Peyer's patch (tissue), 4 donors: ENCODE measurements at regions not wholly inside any gene's neighbourhood (a gene's known extent, or its start where the extent isn't known, plus 50 kb on each side); places are given as distances from the start of the nearest gene placed in this dataset.

Experiments used
- DNase-seq, 3 donors: peaks; one replicate each; pipeline ENCODE4 v3.0.0-alpha.2; 2017 to 2019
- H3K27ac ChIP-seq, 4 donors: fragments of 200-600 bp; sonication (generic); one replicate each; pipeline ENCODE4 v1.5.1; 2016 to 2019
- H3K27me3 ChIP-seq, 2 donors: fragments of 200-600 bp; sonication (generic); one replicate each; pipeline ENCODE4 v1.5.1; 2019
- H3K36me3 ChIP-seq, 3 donors: fragments of 200-600 bp; sonication (generic); one replicate each; pipeline ENCODE4 v1.5.1; 2016 to 2019
- H3K4me1 ChIP-seq, 4 donors: fragments of 200-600 bp; sonication (generic); one replicate each; pipeline ENCODE4 v1.5.1; 2016 to 2019
- H3K4me3 ChIP-seq, 4 donors: fragments of 200-600 bp; sonication (generic); 1 replicate in 3 of 4; 2 replicates in 1 of 4; pipeline ENCODE4 v1.5.1; 2016 to 2019; ENCODE audit warnings: mild to moderate bottlenecking in 1 of 4
- H3K9me3 ChIP-seq, 4 donors: fragments of 200-600 bp; sonication (generic); one replicate each; pipeline ENCODE4 v1.5.1; 2016 to 2019; ENCODE audit warnings: mild to moderate bottlenecking in 1 of 4
- CTCF ChIP-seq, 6 experiments: fragments of 450-650 bp in 4 of 6; fragments of 200-600 bp in 2 of 6; sonication (generic) in 1 of 6; IDR thresholded peaks; one replicate each; pipeline ENCODE4 v1.5.1; 2017 to 2019; ENCODE audit warnings: antibody characterized with exemption in 6 of 6, mild to moderate bottlenecking in 3 of 6, moderate library complexity in 1 of 6
- POLR2A ChIP-seq, 2 donors: fragments of 450-650 bp; IDR thresholded peaks; one replicate each; pipeline ENCODE4 v1.5.1; 2017; ENCODE audit warnings: antibody characterized with exemption in 2 of 2, mild to moderate bottlenecking in 2 of 2, moderate library complexity in 2 of 2

- no peak for TF ChIP-seq POLR2A (IDR thresholded peaks at IDR 0.05)
- no peak for TF ChIP-seq CTCF (IDR thresholded peaks at IDR 0.05)
- H3K36me3 ChIP-seq, result no peaks in the 10 kb centered on the region
- H3K27ac ChIP-seq, result no peak overlapping the region
- no peak for DNase-seq
- H3K4me1 ChIP-seq, result no peaks in the 10 kb centered on the region
- H3K9me3 ChIP-seq, result no peaks in the 10 kb centered on the region
- H3K27me3 ChIP-seq, result no peaks in the 10 kb centered on the region
- no peak overlapping the region for H3K4me3 ChIP-seq
Observed at GRCh38 chr9:119739476-119739875, 370.2 kb upstream of the BRINP1 start.

GRCh38 chr9:119736491-119737454 is 367.5 kb upstream of the BRINP1 start:
- H3K36me3 ChIP-seq, result no peaks in the 10 kb centered on the region
- no peaks in the 10 kb centered on the region for H3K27me3 ChIP-seq
- no peaks in the 10 kb centered on the region for H3K4me1 ChIP-seq
- peak in 2 of 3 donors; percentile 74 to 76 for DNase-seq
- no peak overlapping the region for H3K4me3 ChIP-seq
- peak overlapping the region in 1 of 4 donors; percentile 46 for H3K27ac ChIP-seq
- TF ChIP-seq POLR2A (IDR thresholded peaks at IDR 0.05) (no peak), CTCF (IDR thresholded peaks at IDR 0.05) (no peak)
- no peaks in the 10 kb centered on the region for H3K9me3 ChIP-seq

- H3K4me1 ChIP-seq, result no peaks in the 10 kb centered on the region
- no peak overlapping the region for H3K4me3 ChIP-seq
- TF ChIP-seq CTCF (IDR thresholded peaks at IDR 0.05), result no peak
- TF ChIP-seq POLR2A (IDR thresholded peaks at IDR 0.05), result no peak
- DNase-seq, result no peak
- H3K9me3 ChIP-seq, result no peaks in the 10 kb centered on the region
- no peak overlapping the region for H3K27ac ChIP-seq
- H3K36me3 ChIP-seq, result no peaks in the 10 kb centered on the region
- H3K27me3 ChIP-seq, result no peaks in the 10 kb centered on the region
Observed at GRCh38 chr9:119727988-119728387, 358.8 kb upstream of the BRINP1 start.

GRCh38 chr9:119726035-119726434 is 356.8 kb upstream of the BRINP1 start:
- no peak for DNase-seq
- Histone ChIP-seq H3K27me3 (no peaks in the 10 kb centered on the region), H3K27ac (no peak overlapping the region), H3K36me3 (no peaks in the 10 kb centered on the region), H3K9me3 (no peaks in the 10 kb centered on the region), H3K4me1 (no peaks in the 10 kb centered on the region), H3K4me3 (no peak overlapping the region)
- no peak for TF ChIP-seq CTCF (IDR thresholded peaks at IDR 0.05)
- no peak for TF ChIP-seq POLR2A (IDR thresholded peaks at IDR 0.05)

- no peak for TF ChIP-seq CTCF (IDR thresholded peaks at IDR 0.05)
- Histone ChIP-seq H3K4me3 (no peak overlapping the region), H3K36me3 (no peaks in the 10 kb centered on the region), H3K27ac (no peak overlapping the region), H3K9me3 (no peaks in the 10 kb centered on the region), H3K4me1 (no peaks in the 10 kb centered on the region), H3K27me3 (no peaks in the 10 kb centered on the region)
- no peak for DNase-seq
Observed at GRCh38 chr9:119722384-119722783, 353.1 kb upstream of the BRINP1 start.
